Inflammatory macrophage treated with lipopolysaccharide for 1 hour (primary cell): ENCODE measurements at regions not wholly inside any gene's neighbourhood (a gene's known extent, or its start where the extent isn't known, plus 50 kb on each side); places are given as distances from the start of the nearest gene placed in this dataset.
A peak's percentile ranks its signal among the peaks of the same experiment; 100 is the strongest.

Source experiments
- DNase-seq, 2 donors: peaks; one replicate each; pipeline ENCODE4 v3.0.0-alpha.2; 2020 to 2022

DNA sequence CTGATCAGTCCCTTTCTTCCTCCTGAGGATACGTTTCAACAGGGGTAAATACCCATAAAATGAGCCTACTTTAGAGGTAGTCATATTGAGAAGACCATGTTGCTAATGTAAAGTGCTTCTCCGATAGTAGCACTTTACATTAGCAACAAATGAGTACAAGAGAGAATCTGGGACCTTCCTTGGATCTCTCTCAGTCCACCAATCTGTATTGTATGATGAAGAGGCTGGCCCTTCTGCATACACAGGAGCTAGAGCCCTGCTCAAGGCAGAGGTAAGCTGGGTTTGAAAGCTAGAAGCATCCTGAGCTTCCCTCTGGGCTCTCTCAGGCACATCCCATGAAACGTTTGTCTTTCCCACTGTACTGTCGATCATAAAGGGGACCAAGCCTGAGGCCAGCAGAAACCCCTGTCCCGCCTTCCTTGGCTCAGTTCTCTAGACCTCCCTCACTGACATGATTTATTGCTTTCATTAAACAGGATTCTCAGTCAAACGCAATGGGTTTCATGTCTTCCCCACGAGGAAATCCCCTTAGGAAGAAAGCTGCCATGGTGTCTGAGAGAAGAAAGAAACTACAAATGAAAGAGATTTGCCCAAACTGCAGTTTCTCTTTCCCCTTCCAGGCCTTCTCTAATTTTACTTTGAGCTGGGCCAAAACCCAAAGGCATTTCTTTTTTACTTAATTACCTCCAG lies 62.8 kb upstream of the BCAR3 start:
- peak in 1 of 2 donors; percentile 14 for DNase-seq

DNA sequence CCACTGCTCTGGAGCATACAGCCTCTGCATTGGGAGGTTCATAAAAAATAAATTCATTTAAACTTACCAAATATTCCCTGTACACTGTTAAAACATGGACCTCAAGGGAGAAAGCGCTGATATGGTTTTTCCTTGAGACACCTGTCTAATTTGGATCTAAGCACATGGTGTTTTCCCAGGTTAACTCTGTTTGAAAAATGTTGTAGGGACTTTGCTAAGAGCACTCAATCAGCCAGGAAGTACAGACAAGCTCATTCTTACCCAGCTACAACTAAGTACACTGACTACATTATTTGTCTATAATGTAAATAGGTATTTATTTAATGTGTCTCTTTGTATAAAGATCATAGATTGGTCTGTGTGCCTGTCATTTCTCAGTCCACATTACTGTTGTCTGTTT lies 61.8 kb upstream of the BCAR3 start:
- no peak for DNase-seq

DNA sequence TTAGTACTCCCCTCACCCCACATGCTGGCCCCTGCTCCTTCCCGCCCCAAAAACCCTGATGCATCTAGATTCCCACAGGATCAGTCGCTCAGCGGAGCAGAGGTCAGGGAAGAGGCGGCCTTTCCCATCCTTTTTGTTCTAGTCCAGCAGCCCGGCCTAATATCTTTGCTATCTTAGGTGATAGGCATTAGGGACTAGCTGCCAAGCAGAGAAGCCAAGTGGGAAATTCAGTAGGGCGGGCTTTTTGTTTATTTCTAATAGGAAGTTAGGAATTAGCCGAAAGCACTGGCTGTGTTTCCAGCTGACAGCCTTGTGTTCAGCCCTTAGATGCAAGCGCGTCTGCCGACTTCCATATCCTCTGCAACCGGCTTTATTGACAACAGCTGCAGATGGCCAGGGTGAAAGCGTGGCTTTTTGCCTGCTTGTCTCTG lies 59.0 kb upstream of the BCAR3 start:
- DNase-seq = no peak

DNA sequence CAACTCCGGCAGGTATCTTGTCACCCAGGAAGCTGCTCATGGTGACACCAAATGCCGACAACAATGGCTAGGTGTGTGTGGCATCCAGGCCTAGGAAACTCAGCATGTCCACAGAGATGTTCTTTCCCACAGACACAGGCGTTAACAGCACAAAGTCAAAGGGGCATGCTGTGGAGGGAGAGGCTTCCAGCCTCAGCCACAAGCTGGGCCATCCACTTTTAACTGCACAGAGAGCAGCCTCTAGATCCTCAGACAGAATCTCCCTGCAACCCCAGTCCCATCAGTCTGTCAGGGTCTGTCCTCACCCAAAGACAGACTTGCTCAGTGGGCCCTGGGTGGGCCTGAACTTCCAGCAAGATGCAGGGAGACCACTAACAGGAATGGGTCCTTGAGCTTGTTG lies 58.5 kb upstream of the BCAR3 start:
- no peak for DNase-seq

DNA sequence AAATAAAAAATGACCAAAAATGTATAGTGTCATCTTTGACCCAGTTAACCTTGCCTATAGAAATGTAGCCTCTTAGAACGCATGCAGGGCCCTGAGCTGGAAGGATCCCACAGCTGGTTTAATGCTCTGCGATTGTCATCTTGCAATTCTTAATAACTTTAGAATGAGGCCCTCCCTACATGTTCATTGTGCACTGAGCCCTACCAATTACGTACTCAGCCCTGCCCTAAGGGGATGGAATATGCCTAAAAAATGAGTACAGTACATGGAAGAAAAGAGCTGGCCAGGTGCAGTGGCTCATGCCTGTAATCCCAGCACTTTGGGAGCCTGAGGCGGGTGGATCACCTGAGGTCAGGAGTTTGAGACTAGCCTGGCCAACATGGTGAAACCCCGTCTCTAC lies 57.8 kb upstream of the BCAR3 start:
- DNase-seq = no peak

DNA sequence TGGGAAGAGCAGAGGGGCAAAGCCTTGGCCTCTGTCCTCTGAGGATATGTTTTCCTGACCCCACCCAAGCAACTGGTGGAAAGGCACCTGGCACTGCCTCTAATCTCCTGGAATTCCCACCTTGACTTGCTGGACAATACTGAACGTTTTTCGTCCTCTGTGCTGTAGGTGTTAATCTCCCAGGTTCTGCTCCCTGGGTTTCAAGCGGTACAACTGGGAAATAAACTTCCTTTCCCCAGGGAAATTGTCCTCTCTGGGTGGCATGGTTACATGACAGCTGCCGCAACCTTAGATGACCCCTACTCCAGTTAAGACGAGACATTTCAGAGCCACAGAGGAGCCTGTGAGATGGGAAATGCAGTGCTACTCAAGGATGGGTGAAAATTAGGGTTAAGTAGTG lies 57.3 kb upstream of the BCAR3 start:
- DNase-seq = no peak

DNA sequence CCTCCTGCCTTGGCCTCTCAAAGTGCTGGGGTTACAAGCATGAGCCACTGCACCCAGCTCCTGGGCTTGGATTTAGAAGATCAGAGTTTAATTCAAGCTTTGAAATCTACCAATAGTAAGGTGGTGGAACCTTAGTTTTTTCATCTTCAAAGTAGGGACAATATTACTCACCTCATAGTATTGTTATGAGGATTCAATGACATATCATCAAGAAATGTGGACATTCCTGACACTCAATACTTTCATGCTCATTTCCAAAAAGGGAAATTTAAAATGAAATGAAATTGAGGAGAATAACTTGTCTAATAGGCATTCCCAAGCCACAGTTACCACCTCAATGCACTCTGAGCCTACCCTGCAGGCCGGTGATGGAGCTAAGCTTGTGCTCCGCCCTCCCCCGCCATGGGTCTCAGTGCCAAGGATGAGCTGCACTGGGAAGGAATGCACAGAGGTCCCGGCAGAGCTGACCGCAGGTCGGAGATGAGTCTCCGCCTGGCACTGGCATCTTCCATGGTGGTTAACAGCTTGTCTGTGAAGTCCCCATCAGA lies 56.5 kb upstream of the BCAR3 start:
- no peak for DNase-seq

DNA sequence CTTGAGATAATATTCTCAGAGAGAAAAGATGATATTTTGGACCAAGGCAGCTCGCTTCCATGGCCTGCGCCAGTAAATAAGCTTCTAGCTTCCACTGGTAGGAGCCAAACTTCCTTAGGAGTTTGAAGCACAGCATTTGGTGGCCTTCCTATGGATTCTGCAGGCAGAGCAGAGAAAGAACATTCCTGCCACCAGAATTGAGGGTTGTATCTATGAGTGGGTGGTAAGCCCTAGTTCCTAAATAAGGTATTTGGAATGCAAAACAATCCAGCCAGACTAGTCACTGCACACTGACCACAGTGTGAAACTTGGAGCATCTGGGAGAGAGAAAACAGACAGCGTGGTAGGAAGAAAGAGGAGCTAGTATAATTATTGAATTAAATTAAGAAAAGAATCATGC lies 54.1 kb upstream of the BCAR3 start:
- DNase-seq = no peak

DNA sequence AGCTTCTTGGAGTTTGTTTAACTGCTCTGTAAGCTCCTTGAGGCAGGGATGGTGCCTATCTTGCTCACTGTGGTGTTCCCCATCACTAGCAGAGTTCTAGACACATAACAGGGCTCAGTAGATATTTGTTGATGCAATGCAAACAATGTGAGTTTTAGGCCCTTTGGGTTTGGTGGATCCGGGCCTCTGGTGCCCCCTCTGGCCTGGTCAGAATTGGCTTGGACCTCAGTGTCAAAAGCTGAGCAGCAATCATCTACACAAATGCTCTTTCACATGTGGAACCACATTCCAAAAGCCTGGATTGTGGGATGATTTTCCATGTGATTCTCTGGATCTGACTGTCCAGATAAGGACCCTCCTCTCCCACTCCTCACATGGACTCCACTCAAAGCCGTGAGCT lies 53.4 kb upstream of the BCAR3 start:
- DNase-seq = peak in 1 of 2 donors; percentile 28

DNA sequence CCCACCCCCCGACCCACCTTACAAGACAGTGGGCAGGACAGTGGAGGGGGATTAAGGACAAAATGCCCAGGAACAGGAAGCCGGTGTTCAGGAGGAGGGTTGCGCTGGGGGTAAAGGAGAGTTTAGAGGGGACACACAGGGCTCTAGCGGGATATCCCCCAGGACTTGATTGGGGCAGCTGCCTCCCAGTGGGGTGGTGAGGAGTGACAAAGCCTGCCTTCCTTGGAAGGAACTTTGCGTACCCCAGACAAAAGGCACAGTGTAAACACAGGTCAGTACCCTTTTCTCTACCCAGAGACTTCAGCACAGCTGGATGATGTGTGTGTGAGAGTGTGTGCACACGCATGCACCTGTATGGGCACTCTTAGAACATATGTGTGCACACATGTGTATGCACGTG lies 51.7 kb upstream of the BCAR3 start:
- DNase-seq = no peak

DNA sequence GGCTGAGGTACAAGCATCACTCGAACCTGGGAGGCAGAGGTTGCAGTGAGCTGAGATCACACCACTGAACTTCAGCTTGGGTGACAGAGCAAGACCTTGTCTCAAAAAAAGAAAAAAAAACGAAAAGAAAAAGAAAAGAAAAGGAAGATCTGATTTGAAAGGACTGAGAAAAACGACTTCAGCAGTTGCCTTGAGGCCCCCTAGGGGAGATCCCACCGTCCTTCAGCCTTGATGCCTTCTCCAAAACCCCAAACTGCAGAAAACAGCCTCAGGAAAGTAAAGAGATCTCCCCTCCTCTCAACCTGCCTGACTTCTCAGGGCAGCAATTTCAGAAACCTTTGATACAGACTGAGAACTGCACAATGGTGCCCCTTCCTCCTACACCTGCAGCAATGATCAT lies 50.9 kb upstream of the BCAR3 start:
- no peak for DNase-seq
